Lung (tissue), 11 donors: ENCODE measurements at regions not wholly inside any gene's neighbourhood (a gene's known extent, or its start where the extent isn't known, plus 50 kb on each side); places are given as distances from the start of the nearest gene placed in this dataset.

Source experiments
- ATAC-seq: fragments of 200-7000 bp; cut with Tn5 transposase; one replicate; pipeline ENCODE4 v1.9.1; 2020; ENCODE audit warnings: moderate number of reproducible peaks; ENCODE audit not compliant: insufficient read depth, low FRiP score
- DNase-seq, 3 donors: peaks; one replicate each; pipeline ENCODE4 v3.0.0-alpha.2; 2013 to 2017
- H3K27ac ChIP-seq, 2 donors: one replicate each; pipeline ENCODE4 v1.5.1; 2013; ENCODE audit warnings: mild to moderate bottlenecking in 2 of 2, moderate library complexity in 2 of 2, control low read depth in 1 of 2, inconsistent platforms in 1 of 2, low read depth in 1 of 2, low read length in 1 of 2
- H3K27me3 ChIP-seq, 3 donors: one replicate each; pipeline ENCODE4 v1.5.1; 2013; ENCODE audit warnings: low read length in 2 of 3; ENCODE audit not compliant: control insufficient read depth in 3 of 3, insufficient read depth in 3 of 3
- H3K36me3 ChIP-seq, 4 donors: one replicate each; pipeline ENCODE4 v1.5.1; 2013; ENCODE audit warnings: low read length in 4 of 4, mild to moderate bottlenecking in 1 of 4, moderate library complexity in 1 of 4; ENCODE audit not compliant: control insufficient read depth in 4 of 4, insufficient read depth in 4 of 4
- H3K4me1 ChIP-seq, 5 donors: one replicate each; pipeline ENCODE4 v1.5.1; 2013; ENCODE audit warnings: low read length in 5 of 5, mild to moderate bottlenecking in 2 of 5, moderate library complexity in 1 of 5; ENCODE audit not compliant: control insufficient read depth in 5 of 5, insufficient read depth in 5 of 5
- H3K4me3 ChIP-seq: one replicate; pipeline ENCODE4 v1.5.1; 2013; ENCODE audit warnings: mild to moderate bottlenecking, control low read depth, moderate library complexity
- H3K9ac ChIP-seq, 2 donors: one replicate each; pipeline ENCODE4 v1.5.1; 2013; ENCODE audit warnings: low read length in 2 of 2, control low read depth in 1 of 2; ENCODE audit not compliant: insufficient read depth in 1 of 2
- H3K9me3 ChIP-seq, 4 donors: one replicate each; pipeline ENCODE4 v1.5.1; 2013; ENCODE audit warnings: low read length in 3 of 4, mild to moderate bottlenecking in 1 of 4, moderate library complexity in 1 of 4; ENCODE audit not compliant: control insufficient read depth in 4 of 4, insufficient read depth in 3 of 4
- CTCF ChIP-seq: IDR thresholded peaks from 2 replicates; pipeline ENCODE4 v1.5.1; 2012; ENCODE audit warnings: mild to moderate bottlenecking; ENCODE audit errors: control extremely low read depth, extremely low read depth
- WGBS, 2 donors: extraction: QIAGEN DNeasy Blood & Tissue Kit; methylation state at CpG; one replicate each; pipeline ENCODE4 v1.1.7; 2013; 5-methylcytosine and 5-hydroxymethylcytosine counted together
- donor health status: control.
- donor health status: control.
- donor health status: Bipolar disorder and iron deficiency.
- donor health status: healthy.
- donor health status: DM: yes; HTN: yes; CAD: no.

- Histone ChIP-seq H3K36me3 (no peaks in the 10 kb centered on the region), H3K27ac (no peak overlapping the region), H3K27me3 (peaks cover 0 to 8% (median 7%) of the 10 kb centered on the region in 3 donors), H3K9me3 (peaks cover 0 to 2% (median 0%) of the 10 kb centered on the region in 4 donors), H3K4me3 (no peak overlapping the region), H3K9ac (no peak overlapping the region), H3K4me1 (no peaks in the 10 kb centered on the region)
- ATAC-seq (no peak), DNase-seq (no peak)
- WGBS, 2 donors = 96 to 98% methylated on average over 8 of the region's 8 CpGs
- no peak for TF ChIP-seq CTCF
These were observed 78.0 kb upstream of the IRX4 start for GRCh38 chr5:1960595-1961303.

GRCh38 chr5:1959725-1960581 lies 77.2 kb upstream of the IRX4 start:
- H3K36me3 ChIP-seq = no peaks in the 10 kb centered on the region
- TF ChIP-seq CTCF = no peak
- no peaks in the 10 kb centered on the region for H3K4me1 ChIP-seq
- ATAC-seq (no peak), DNase-seq (no peak)
- no peak overlapping the region for H3K27ac ChIP-seq
- no peak overlapping the region for H3K4me3 ChIP-seq
- peaks cover 0 to 8% (median 7%) of the 10 kb centered on the region in 3 donors for H3K27me3 ChIP-seq
- no peak overlapping the region for H3K9ac ChIP-seq
- WGBS, 2 donors = 82 to 84% methylated on average over 27 of the region's 27 CpGs
- H3K9me3 ChIP-seq = peaks cover 0 to 2% (median 0%) of the 10 kb centered on the region in 4 donors

- no peak for TF ChIP-seq CTCF
- H3K27ac ChIP-seq = no peak overlapping the region
- WGBS, 2 donors = 77 to 84% methylated on average over 7 of the region's 7 CpGs
- H3K36me3 ChIP-seq = no peaks in the 10 kb centered on the region
- no peak overlapping the region for H3K4me3 ChIP-seq
- DNase-seq (no peak), ATAC-seq (no peak)
- H3K9ac ChIP-seq = no peak overlapping the region
- peaks cover 0 to 8% (median 7%) of the 10 kb centered on the region in 3 donors for H3K27me3 ChIP-seq
- no peaks in the 10 kb centered on the region for H3K4me1 ChIP-seq
- H3K9me3 ChIP-seq = peaks cover 0 to 2% (median 0%) of the 10 kb centered on the region in 4 donors
These were observed 76.5 kb upstream of the IRX4 start for GRCh38 chr5:1959231-1959630.
